Stimulated activated naive B cell treated with anti-CD40 and anti-IgM and Interleukin-4, amounts not matched to agents 10 μg/mL and 1 μg/mL and 100 μg/mL, for 72 hours (primary cell): ENCODE measurements at regions not wholly inside any gene's neighbourhood (a gene's known extent, or its start where the extent isn't known, plus 50 kb on each side); places are given as distances from the start of the nearest gene placed in this dataset.

Source experiments
- ATAC-seq, 2 donors: fragments of 150-1000 bp; cut with Tn5 transposase; replicated peaks; 2 replicates each; pipeline ENCODE4 v1.10.0; 2021; ENCODE audit warnings: moderate library complexity in 1 of 2
- DNase-seq: peaks from one replicate; pipeline ENCODE4 v3.0.0; 2021
- H3K27ac Mint-ChIP-seq: one replicate; pipeline ENCODE4 v1.8.0; 2022; ENCODE audit warnings: mild to moderate bottlenecking, mixed read lengths
- H3K27me3 Mint-ChIP-seq, 2 donors: one replicate each; pipeline ENCODE4 v1.8.0; 2022; ENCODE audit warnings: mixed read lengths in 2 of 2
- H3K36me3 Mint-ChIP-seq, 2 donors: one replicate each; pipeline ENCODE4 v1.8.0; 2022; ENCODE audit warnings: mixed read lengths in 2 of 2, mild to moderate bottlenecking in 1 of 2
- H3K4me1 Mint-ChIP-seq, 2 donors: one replicate each; pipeline ENCODE4 v1.8.0; 2022; ENCODE audit warnings: mixed read lengths in 2 of 2, mild to moderate bottlenecking in 1 of 2
- H3K4me3 Mint-ChIP-seq, 2 donors: one replicate each; pipeline ENCODE4 v1.8.0; 2022; ENCODE audit warnings: mild to moderate bottlenecking in 2 of 2, mixed read lengths in 2 of 2, moderate library complexity in 1 of 2
- H3K9me3 Mint-ChIP-seq, 2 donors: one replicate each; pipeline ENCODE4 v1.8.0; 2022; ENCODE audit warnings: mixed read lengths in 2 of 2, mild to moderate bottlenecking in 1 of 2

DNA sequence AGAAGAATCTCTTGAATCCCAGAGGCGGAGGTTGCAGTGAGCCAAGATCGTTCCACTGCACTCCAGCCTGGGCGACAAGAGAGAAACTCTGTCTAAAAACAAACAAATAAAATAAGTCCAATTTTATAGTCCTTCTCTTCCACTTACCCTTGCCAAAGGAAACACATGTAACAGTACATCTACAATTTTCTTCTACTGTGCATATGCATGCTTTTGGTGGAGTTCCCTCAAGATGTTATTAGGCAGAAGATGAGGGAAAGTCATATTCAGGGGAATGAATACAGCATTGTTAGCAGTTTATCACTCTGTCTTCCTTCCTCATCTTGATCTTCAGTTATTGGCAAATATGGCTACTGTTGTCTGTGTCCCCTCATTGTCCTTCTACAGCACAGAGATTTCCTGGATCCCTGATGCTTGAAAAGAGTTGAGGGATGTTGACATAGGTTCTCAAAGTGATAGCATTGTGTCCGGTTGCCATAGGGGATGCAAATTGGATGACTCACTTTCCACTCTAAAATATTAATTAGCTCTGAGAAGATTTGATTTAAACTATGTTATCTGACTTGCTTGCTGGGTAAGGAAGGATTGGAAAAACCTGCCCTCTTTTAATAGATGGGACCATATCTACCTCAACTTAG, 1173.6 kb downstream of the KCNT2 start:
- DNase-seq (no peak), ATAC-seq (no peak)
- Mint-ChIP-seq H3K36me3 (no peaks in the 10 kb centered on the region), H3K4me1 (no peaks in the 10 kb centered on the region), H3K9me3 (no peaks in the 10 kb centered on the region), H3K27me3 (no peaks in the 10 kb centered on the region), H3K4me3 (no peak overlapping the region), H3K27ac (no peak overlapping the region)

DNA sequence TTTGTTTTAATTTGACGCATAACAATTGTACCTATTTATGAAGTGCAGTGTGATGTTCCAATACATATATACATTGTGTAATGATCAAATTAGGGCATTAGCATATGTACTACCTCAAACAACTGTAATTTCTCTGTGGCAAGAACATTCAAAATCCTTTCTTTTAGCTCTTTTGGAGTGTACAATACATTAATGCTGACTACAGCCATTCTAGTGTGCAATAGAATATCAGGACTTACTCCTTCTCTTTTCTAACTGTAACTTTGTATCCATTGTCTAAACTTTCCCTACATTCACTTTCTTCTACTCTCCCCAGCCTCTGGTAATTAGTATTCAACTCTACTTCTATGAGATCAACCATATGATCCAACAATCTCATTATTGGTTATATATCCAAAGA, 1177.4 kb downstream of the KCNT2 start:
- no peak overlapping the region for H3K27ac Mint-ChIP-seq
- H3K9me3 Mint-ChIP-seq = no peaks in the 10 kb centered on the region
- ATAC-seq = no peak
- no peaks in the 10 kb centered on the region for H3K36me3 Mint-ChIP-seq
- H3K4me3 Mint-ChIP-seq = no peak overlapping the region
- H3K4me1 Mint-ChIP-seq = no peaks in the 10 kb centered on the region
- no peaks in the 10 kb centered on the region for H3K27me3 Mint-ChIP-seq
- DNase-seq = no peak

DNA sequence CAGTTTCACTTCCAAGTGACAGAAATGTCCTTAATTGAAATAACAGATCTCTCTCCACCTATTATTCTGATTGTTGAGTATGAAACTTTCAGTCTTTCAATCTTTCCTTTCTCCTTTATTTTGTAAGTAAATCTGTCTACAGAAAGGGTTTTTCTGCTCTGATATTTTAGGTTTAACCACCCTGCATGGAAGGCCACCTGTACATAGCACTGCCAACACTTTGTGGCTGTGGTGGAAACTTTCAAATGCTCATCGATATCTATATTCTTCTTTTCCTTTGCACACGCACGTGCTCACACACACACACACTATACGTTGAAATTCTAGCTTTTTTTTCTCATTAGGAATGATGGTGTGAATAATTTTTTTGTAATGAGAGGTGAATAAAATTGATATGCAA, 1179.3 kb downstream of the KCNT2 start:
- H3K4me1 Mint-ChIP-seq = no peaks in the 10 kb centered on the region
- DNase-seq = no peak
- no peaks in the 10 kb centered on the region for H3K36me3 Mint-ChIP-seq
- ATAC-seq = no peak
- H3K27ac Mint-ChIP-seq = no peak overlapping the region
- H3K27me3 Mint-ChIP-seq = no peaks in the 10 kb centered on the region
- H3K4me3 Mint-ChIP-seq = no peak overlapping the region
- H3K9me3 Mint-ChIP-seq = no peaks in the 10 kb centered on the region

DNA sequence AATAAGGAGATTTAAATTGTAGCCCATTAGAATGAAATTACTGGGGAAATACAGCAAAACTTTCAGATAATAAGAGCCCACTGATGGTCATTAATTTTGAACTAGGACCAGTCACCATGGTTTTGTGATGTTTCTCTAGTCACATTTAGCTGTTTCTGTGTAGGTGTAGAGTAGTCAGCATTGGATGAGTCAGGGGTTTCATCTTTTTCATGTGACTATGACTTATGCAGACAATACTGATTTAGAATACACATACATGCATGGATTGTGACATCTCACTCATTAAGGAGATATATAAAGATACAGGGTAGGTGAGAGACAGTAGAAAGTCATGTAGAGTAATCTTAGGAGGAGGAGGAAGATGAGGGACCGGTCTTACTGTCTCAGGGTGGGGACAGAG, 1192.7 kb downstream of the KCNT2 start:
- H3K9me3 Mint-ChIP-seq = no peaks in the 10 kb centered on the region
- no peaks in the 10 kb centered on the region for H3K27me3 Mint-ChIP-seq
- ATAC-seq = peak in 1 of 2 donors; percentile 34
- H3K27ac Mint-ChIP-seq = no peak overlapping the region
- no peak overlapping the region for H3K4me3 Mint-ChIP-seq
- H3K4me1 Mint-ChIP-seq = no peaks in the 10 kb centered on the region
- no peak for DNase-seq
- no peaks in the 10 kb centered on the region for H3K36me3 Mint-ChIP-seq

DNA sequence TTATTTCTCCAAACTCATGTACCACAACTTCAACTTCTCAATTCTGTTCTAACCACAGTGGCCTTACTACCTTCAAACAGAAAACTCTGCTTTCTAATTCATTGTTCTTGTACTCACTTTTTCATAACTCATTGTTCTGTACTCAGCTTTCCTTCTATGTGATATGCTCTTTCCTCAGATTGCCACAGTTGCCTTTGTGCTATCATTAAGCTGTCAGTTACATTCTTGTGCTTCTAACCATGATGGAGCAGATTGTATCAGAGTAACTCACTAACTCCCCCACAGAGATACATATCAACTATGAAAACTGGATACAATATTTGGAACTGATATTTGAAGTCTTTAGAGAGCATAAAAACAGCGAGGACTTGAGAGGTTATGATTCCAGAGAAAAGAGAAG, 1213.7 kb downstream of the KCNT2 start:
- Mint-ChIP-seq H3K4me1 (no peaks in the 10 kb centered on the region), H3K27ac (no peak overlapping the region), H3K9me3 (peaks cover 3 to 6% of the 10 kb centered on the region in 2 donors), H3K36me3 (no peaks in the 10 kb centered on the region), H3K4me3 (no peak overlapping the region), H3K27me3 (no peaks in the 10 kb centered on the region)
- no peak for DNase-seq
- ATAC-seq = no peak

DNA sequence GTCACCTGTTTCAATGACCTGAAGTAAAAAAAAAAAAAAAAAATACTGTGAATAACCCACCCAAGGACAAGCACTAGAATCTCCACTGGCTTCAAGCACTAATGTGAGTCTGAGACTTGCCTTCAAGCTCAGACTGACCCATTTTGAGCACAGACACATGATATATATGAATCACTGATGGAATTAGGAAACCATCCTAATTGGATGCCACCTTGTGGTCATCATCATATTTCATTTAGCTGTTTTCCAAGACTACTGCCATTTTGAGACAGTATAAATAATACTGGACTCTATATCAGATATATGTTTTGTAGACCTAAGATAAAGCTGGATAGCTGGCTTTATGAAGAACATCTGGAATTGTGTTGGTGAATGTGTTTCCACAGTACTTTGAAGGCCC, 1232.0 kb downstream of the KCNT2 start:
- no peaks in the 10 kb centered on the region for H3K27me3 Mint-ChIP-seq
- H3K36me3 Mint-ChIP-seq = no peaks in the 10 kb centered on the region
- no peak for DNase-seq
- peak in 1 of 2 donors; percentile 33 for ATAC-seq
- H3K27ac Mint-ChIP-seq = no peak overlapping the region
- no peaks in the 10 kb centered on the region for H3K9me3 Mint-ChIP-seq
- no peaks in the 10 kb centered on the region for H3K4me1 Mint-ChIP-seq
- H3K4me3 Mint-ChIP-seq = no peak overlapping the region

DNA sequence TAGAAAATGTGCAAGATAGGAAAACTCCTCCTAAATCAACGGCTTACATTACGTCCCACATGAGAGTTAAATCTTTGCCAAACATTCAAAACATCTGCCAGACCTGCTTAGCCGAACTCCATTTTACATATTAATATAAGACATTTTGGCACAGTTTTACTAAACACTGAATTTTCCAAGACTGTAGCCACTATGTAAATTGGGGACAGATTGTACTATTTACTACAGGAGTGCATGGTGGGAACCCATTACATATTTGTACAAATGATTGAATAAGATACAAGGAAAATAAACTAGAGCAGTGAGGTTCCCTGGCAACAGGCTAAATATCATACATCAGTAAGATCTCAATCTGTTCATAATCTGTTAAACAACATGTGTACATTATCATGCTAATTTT, 1234.4 kb downstream of the KCNT2 start:
- H3K36me3 Mint-ChIP-seq = no peaks in the 10 kb centered on the region
- DNase-seq = no peak
- no peak for ATAC-seq
- no peaks in the 10 kb centered on the region for H3K4me1 Mint-ChIP-seq
- no peak overlapping the region for H3K4me3 Mint-ChIP-seq
- no peaks in the 10 kb centered on the region for H3K9me3 Mint-ChIP-seq
- no peaks in the 10 kb centered on the region for H3K27me3 Mint-ChIP-seq
- no peak overlapping the region for H3K27ac Mint-ChIP-seq

DNA sequence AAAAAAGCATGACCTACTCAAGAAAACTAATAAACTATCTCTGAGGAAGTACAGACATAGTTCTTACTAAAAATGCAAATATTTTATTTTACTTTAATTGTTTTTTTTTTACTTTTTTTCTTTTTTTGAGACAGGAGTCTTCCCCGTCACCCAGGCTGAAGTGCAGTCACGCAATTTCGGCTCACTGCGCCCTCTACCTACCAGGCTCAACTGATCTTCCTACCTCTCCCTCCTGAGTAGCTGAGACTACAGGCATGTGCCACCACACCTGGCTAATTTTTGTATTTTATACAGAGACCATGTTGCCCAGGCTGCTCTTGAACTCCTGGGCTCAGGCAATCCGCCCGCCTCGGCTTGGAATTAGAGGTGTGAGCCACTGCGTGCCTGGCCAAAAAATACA, 1263.1 kb downstream of the KCNT2 start:
- DNase-seq (no peak), ATAC-seq (no peak)
- Mint-ChIP-seq H3K27ac (no peak overlapping the region), H3K9me3 (no peaks in the 10 kb centered on the region), H3K4me1 (no peaks in the 10 kb centered on the region), H3K4me3 (no peak overlapping the region), H3K36me3 (no peaks in the 10 kb centered on the region), H3K27me3 (no peaks in the 10 kb centered on the region)

DNA sequence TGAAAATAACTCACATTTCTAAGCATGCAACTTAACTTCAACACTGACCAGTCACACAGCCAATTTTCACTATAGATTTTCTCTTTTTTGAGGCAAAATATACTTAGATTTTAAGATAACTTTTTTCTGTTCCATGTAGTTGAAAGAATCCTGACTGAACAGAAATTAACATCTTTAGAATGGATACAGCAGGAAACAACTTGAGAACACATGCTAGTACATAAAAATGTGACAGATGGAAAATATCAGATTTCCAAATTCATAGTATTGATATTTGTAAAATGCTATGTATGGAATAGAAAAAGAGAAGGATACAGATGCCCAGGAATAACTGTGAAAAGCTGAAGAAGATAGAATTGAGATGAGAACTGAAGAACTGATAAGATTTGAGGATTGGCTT, 1270.6 kb downstream of the KCNT2 start:
- DNase-seq (no peak), ATAC-seq (no peak)
- H3K4me1 Mint-ChIP-seq = no peaks in the 10 kb centered on the region
- H3K4me3 Mint-ChIP-seq = no peak overlapping the region
- H3K27me3 Mint-ChIP-seq = no peaks in the 10 kb centered on the region
- no peak overlapping the region for H3K27ac Mint-ChIP-seq
- H3K9me3 Mint-ChIP-seq = no peaks in the 10 kb centered on the region
- H3K36me3 Mint-ChIP-seq = no peaks in the 10 kb centered on the region

DNA sequence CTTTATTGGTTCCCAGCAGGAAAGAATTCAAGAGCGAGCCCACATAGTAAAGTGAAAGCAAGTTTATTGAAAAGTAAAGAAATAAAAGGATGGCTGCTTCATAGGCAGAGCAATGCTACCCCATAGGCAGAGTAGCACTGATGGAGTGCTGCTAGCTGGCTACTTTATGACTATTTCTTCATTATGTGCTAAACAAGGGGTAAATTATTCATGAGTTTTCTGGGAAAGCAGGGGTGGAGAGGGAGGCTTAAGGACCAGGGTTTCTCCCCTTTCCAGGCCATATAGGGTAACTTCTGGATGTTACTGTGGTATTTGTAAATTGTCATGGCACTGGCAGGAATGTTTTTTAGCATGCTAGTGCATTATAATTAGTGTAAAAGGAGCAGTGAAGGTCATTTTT, 1271.4 kb downstream of the KCNT2 start:
- no peaks in the 10 kb centered on the region for H3K36me3 Mint-ChIP-seq
- no peaks in the 10 kb centered on the region for H3K9me3 Mint-ChIP-seq
- no peak overlapping the region for H3K4me3 Mint-ChIP-seq
- ATAC-seq (no peak), DNase-seq (no peak)
- no peak overlapping the region for H3K27ac Mint-ChIP-seq
- no peaks in the 10 kb centered on the region for H3K4me1 Mint-ChIP-seq
- no peaks in the 10 kb centered on the region for H3K27me3 Mint-ChIP-seq

DNA sequence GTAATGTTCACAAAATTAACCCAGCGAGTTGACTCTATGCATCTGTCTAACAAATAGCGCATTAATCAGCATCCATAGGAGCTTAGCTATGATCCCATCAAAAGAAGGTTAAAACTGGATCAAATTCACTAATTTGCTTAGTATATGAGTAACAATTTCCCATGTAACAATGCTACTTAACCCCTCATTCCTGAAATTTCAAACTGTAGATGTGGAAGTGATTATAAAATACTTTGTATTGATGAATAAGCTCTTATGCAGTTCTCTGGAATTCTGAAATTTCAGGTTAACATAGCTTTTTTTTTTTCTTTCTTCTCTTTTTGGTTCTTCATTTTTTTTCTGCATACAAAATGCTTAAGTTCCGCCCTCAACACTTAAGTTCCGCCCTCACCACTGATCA, 1272.7 kb downstream of the KCNT2 start:
- no peaks in the 10 kb centered on the region for H3K9me3 Mint-ChIP-seq
- no peaks in the 10 kb centered on the region for H3K4me1 Mint-ChIP-seq
- ATAC-seq (no peak), DNase-seq (no peak)
- no peak overlapping the region for H3K4me3 Mint-ChIP-seq
- H3K27ac Mint-ChIP-seq = no peak overlapping the region
- H3K27me3 Mint-ChIP-seq = no peaks in the 10 kb centered on the region
- no peaks in the 10 kb centered on the region for H3K36me3 Mint-ChIP-seq

DNA sequence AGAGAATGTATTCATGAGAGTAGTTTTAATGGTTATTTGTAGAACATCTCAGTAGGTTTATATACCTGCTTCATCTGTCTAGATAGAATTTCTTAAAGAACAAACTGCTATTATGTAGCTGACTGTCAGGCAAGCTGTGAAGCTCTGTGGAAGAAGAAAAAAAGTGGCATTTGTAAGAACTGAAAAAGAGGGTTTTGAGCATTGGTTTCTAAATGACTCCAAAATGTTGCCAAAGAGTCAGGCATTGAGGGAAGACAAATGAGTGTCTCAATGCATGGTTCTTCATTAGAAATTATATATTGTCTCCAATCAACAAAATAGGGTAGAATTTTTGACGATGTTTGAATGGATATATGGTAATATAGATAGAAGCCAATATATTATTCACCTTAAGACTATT, 1276.1 kb downstream of the KCNT2 start:
- no peaks in the 10 kb centered on the region for H3K36me3 Mint-ChIP-seq
- H3K27me3 Mint-ChIP-seq = no peaks in the 10 kb centered on the region
- no peak overlapping the region for H3K27ac Mint-ChIP-seq
- DNase-seq = no peak
- ATAC-seq = peak in 1 of 2 donors; percentile 38
- H3K4me1 Mint-ChIP-seq = no peaks in the 10 kb centered on the region
- H3K4me3 Mint-ChIP-seq = no peak overlapping the region
- no peaks in the 10 kb centered on the region for H3K9me3 Mint-ChIP-seq

DNA sequence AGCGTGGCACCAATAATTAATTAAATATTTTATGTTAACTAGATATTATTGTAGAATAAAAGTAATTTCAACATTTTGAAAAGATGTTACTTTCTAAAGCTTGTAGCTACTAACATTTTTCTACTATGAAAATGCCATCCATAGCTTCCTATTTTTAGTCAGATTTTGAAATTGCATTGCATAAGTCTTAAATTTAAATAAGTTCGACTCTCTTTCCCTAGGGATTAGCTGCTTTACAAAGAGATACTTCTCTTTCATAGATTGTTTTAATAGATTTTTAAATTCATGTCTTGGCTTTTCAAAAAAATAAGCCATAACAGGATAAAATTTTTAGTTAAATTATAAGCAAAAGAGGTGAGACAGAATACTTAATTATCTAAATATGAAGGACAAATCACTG, 1279.6 kb downstream of the KCNT2 start:
- Mint-ChIP-seq H3K27ac (no peak overlapping the region), H3K4me3 (no peak overlapping the region), H3K36me3 (no peaks in the 10 kb centered on the region), H3K4me1 (no peaks in the 10 kb centered on the region), H3K27me3 (no peaks in the 10 kb centered on the region), H3K9me3 (no peaks in the 10 kb centered on the region)
- ATAC-seq (no peak), DNase-seq (no peak)

DNA sequence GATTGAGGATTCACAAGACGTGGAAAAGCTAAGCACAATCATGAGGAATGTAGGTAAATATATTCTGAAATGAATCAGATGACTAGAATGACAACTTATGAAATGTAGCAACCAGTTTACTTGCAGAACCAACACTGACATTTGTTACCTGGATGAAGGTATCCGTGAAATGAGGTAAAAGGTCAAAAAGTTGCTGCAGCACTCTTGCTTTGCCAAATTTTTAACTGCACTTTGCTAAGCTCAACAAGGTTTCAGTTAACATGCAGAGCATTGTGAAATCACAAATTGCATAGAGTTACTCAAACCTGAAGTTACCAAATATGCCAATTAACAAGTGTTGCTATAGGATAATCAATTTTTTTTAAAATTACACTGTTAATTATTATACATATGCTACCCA, 1280.1 kb downstream of the KCNT2 start:
- Mint-ChIP-seq H3K4me1 (no peaks in the 10 kb centered on the region), H3K27ac (no peak overlapping the region), H3K9me3 (no peaks in the 10 kb centered on the region), H3K36me3 (no peaks in the 10 kb centered on the region), H3K4me3 (no peak overlapping the region), H3K27me3 (no peaks in the 10 kb centered on the region)
- DNase-seq (no peak), ATAC-seq (no peak)

DNA sequence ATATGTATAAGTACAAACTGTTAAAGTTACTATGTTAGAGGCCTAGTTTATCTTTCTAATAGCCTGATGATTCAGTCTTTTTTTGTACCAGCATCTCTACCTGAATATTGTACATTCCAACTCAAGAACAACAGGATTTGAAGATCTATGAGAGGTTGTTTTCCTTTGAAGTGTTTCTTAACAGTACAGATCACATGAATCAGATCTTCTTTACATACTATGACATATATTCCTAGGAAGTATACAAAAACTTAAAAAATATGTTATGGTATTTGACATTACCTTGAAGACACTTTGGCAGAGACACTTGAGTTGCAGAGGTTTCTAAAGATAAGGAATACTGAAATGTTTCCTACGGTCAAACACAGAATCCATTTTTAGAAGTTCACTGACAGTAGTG, 1280.9 kb downstream of the KCNT2 start:
- ATAC-seq (no peak), DNase-seq (no peak)
- no peaks in the 10 kb centered on the region for H3K27me3 Mint-ChIP-seq
- H3K36me3 Mint-ChIP-seq = no peaks in the 10 kb centered on the region
- H3K9me3 Mint-ChIP-seq = no peaks in the 10 kb centered on the region
- H3K27ac Mint-ChIP-seq = no peak overlapping the region
- no peak overlapping the region for H3K4me3 Mint-ChIP-seq
- no peaks in the 10 kb centered on the region for H3K4me1 Mint-ChIP-seq

DNA sequence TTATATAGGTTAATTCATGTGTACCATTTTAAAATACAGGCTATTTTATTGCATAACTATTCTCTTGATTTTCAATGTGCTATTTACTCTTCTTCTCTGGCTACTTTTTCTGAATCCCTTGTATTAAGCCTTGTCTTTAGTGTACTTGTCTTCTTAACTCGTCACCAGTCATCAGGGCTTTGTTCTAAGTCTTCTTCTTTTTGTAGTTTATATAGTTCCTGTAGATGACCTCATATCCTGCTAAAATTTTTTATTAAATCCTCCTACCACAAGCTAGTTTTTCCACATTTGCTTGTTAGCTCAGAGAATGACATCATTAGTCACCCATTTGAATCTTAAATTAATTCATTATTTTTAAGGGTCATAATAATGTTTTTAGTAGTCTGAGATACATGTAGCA, 1281.9 kb downstream of the KCNT2 start:
- no peaks in the 10 kb centered on the region for H3K9me3 Mint-ChIP-seq
- H3K4me3 Mint-ChIP-seq = no peak overlapping the region
- no peak overlapping the region for H3K27ac Mint-ChIP-seq
- DNase-seq (no peak), ATAC-seq (no peak)
- H3K36me3 Mint-ChIP-seq = no peaks in the 10 kb centered on the region
- no peaks in the 10 kb centered on the region for H3K4me1 Mint-ChIP-seq
- H3K27me3 Mint-ChIP-seq = no peaks in the 10 kb centered on the region
